ENCODE measurements at regions not wholly inside any gene's neighbourhood (a gene's known extent, or its start where the extent isn't known, plus 50 kb on each side); places are given as distances from the start of the nearest gene placed in this dataset.

GRCh38 chr4:100707786-100708185 is 190.0 kb upstream of the EMCN start:
- TF ChIP-seq, protein P1, sequence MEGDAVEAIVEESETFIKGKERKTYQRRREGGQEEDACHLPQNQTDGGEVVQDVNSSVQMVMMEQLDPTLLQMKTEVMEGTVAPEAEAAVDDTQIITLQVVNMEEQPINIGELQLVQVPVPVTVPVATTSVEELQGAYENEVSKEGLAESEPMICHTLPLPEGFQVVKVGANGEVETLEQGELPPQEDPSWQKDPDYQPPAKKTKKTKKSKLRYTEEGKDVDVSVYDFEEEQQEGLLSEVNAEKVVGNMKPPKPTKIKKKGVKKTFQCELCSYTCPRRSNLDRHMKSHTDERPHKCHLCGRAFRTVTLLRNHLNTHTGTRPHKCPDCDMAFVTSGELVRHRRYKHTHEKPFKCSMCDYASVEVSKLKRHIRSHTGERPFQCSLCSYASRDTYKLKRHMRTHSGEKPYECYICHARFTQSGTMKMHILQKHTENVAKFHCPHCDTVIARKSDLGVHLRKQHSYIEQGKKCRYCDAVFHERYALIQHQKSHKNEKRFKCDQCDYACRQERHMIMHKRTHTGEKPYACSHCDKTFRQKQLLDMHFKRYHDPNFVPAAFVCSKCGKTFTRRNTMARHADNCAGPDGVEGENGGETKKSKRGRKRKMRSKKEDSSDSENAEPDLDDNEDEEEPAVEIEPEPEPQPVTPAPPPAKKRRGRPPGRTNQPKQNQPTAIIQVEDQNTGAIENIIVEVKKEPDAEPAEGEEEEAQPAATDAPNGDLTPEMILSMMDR (IDR thresholded peaks at IDR 0.05; ENCODE audit: low read depth, low read length): no peak
- TF ChIP-seq POLR2A (IDR thresholded peaks at IDR 0.05; ENCODE audit: extremely low read depth, insufficient read length) (no peak), MYC (IDR thresholded peaks at IDR 0.05; ENCODE audit: low read depth, low read length) (no peak)
- TF ChIP-seq, protein P2, sequence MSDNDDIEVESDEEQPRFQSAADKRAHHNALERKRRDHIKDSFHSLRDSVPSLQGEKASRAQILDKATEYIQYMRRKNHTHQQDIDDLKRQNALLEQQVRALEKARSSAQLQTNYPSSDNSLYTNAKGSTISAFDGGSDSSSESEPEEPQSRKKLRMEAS (IDR thresholded peaks at IDR 0.05; ENCODE audit: low read depth, low read length): no peak
